NB4 (cell line): ENCODE measurements at regions not wholly inside any gene's neighbourhood (a gene's known extent, or its start where the extent isn't known, plus 50 kb on each side); places are given as distances from the start of the nearest gene placed in this dataset.

Experiments
- DNase-seq: peaks from one replicate; pipeline ENCODE4 v3.0.0; 2010; ENCODE audit warnings: low read depth
- H3K4me3 ChIP-seq: one replicate; pipeline ENCODE4 v1.5.1; 2011; ENCODE audit warnings: mild to moderate bottlenecking, low read depth, low read length, moderate library complexity
- MAX ChIP-seq: IDR thresholded peaks from 2 replicates; pipeline ENCODE4 v1.6.1; 2011; ENCODE audit warnings: low read depth, low read length
- MYC ChIP-seq: IDR thresholded peaks from 2 replicates; pipeline ENCODE4 v1.6.1; 2011; ENCODE audit warnings: low read depth, low read length
- POLR2A ChIP-seq: IDR thresholded peaks from 2 replicates; pipeline ENCODE4 v1.6.1; 2011; ENCODE audit warnings: mild to moderate bottlenecking; ENCODE audit not compliant: insufficient read length; ENCODE audit errors: extremely low read depth
- TF ChIP-seq, protein P1 (sequence below): IDR thresholded peaks from one replicate; pipeline ENCODE4 v1.5.1; 2012; ENCODE audit warnings: low read depth, low read length

DNA sequence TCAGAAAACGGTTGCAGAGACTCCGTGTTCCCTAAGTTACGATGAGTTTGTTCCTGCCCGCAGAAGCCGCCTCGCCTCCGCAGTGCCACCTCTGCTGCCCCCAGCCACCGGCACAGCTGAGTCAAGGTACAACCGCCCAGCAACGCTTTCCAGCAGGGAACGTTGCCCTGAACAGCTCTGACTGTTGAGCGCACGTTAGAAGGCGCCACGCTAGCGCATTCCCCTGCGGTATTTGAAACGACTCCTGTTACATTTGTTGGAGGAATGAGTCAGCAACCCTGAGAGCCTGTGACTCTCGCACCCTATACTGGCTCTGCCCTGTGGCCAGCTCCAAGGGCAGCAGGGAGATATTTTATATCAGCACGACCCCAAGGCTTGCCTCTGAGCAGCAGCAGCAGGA, 302.8 kb downstream of the TEX29 start:
- TF ChIP-seq, protein P1, sequence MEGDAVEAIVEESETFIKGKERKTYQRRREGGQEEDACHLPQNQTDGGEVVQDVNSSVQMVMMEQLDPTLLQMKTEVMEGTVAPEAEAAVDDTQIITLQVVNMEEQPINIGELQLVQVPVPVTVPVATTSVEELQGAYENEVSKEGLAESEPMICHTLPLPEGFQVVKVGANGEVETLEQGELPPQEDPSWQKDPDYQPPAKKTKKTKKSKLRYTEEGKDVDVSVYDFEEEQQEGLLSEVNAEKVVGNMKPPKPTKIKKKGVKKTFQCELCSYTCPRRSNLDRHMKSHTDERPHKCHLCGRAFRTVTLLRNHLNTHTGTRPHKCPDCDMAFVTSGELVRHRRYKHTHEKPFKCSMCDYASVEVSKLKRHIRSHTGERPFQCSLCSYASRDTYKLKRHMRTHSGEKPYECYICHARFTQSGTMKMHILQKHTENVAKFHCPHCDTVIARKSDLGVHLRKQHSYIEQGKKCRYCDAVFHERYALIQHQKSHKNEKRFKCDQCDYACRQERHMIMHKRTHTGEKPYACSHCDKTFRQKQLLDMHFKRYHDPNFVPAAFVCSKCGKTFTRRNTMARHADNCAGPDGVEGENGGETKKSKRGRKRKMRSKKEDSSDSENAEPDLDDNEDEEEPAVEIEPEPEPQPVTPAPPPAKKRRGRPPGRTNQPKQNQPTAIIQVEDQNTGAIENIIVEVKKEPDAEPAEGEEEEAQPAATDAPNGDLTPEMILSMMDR = no peak
- no peak for TF ChIP-seq POLR2A
- no peak for TF ChIP-seq MAX
- TF ChIP-seq MYC = no peak
- H3K4me3 ChIP-seq = peak overlapping the region; percentile 42
- peak; percentile 93 for DNase-seq

- DNase-seq = peak; percentile 67
- TF ChIP-seq MAX = no peak
- TF ChIP-seq POLR2A = no peak
- TF ChIP-seq, protein P1 = no peak
- H3K4me3 ChIP-seq = peak overlapping the region; percentile 42
Observed at GRCh38 chr13:111623743-111624505, 303.5 kb downstream of the TEX29 start.

- DNase-seq = no peak
- TF ChIP-seq MAX (no peak), POLR2A (no peak), MYC (no peak)
- TF ChIP-seq, protein P1 = no peak
- no peak overlapping the region for H3K4me3 ChIP-seq
Observed at GRCh38 chr13:111625526-111626315, 305.3 kb downstream of the TEX29 start.

DNA sequence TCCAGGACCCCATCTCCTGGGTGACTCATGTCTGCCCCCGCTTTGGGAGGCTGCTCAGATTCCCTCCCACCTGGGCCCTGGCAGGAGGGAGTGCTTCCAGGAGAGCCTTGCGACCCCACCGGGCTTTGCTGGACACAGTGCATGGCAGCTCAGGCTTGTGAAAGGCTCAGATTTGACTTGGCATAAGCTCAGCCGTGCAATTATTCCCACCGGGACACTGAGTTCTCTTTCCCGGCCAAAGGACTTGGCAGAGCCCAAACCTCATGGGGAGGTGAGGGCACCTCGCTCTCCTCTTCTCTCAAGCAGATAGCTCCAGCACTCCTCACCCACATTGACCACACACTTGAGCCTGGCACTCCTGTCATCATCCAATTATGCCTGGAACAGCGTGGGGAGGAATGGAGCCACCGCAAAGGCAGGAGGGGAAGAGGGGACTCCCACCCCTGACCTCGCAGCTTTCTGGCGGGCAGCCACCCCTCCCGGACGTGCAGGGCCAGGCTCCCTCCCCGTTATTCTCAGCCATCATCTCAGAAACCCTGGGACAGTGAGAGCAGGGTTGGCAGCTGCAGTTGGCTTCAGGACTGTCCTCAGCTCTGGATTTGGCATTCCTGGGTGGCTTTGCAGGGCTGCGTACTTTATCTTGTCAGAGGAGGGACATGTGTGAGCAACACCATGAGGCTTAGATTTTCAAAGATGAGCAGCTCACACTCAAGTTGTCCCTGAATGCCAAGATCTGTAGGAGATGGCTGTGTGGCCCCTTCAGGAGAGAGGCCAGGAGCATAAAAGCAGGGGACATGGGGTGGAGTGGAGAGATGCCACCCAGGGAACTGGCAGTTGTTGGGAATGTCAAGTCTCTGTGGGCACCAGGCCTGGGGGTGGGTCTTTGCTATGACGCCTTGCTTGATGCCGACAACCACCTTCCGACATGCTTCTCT, 306.2 kb downstream of the TEX29 start:
- H3K4me3 ChIP-seq = no peak overlapping the region
- DNase-seq = no peak
- TF ChIP-seq POLR2A = no peak
- TF ChIP-seq, protein P1 = no peak
- no peak for TF ChIP-seq MYC
- TF ChIP-seq MAX = no peak

DNA sequence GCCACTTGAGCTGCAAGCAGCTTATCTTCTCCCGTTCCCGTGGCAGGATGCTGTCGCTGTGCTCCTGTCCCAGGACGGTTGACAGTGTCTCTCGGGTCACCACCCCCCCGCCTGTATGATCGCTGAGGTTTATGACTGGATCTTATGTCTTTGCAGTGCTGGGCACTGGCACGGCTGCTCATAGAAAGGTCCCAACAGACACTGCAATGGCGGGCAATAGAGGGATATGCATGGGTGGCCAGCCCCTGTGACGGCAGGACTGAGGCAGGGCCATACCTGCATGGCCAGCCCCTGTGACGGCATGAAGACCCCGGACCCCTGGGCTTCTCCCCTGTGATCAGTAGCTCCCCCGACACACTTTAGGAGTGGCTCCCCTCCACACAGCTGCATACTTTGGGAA, 307.2 kb downstream of the TEX29 start:
- DNase-seq = no peak
- TF ChIP-seq, protein P1 = no peak
- TF ChIP-seq MYC (no peak), POLR2A (no peak), MAX (no peak)
- no peak overlapping the region for H3K4me3 ChIP-seq
